RWPE1 (cell line): ENCODE measurements at regions not wholly inside any gene's neighbourhood (a gene's known extent, or its start where the extent isn't known, plus 50 kb on each side); places are given as distances from the start of the nearest gene placed in this dataset.

Experiments used
- CTCF ChIA-PET: fragments of 350-600 bp; sonication (Branson Sonifier 250); formaldehyde crosslinking; extraction: SDS; loops from one replicate; lab custom pipeline; 2021; lab: Yijun Ruan, JAX
- POLR2A ChIA-PET: fragments of 400-600 bp; formaldehyde crosslinking; extraction: SDS; loops from one replicate; lab custom pipeline; 2020; ENCODE audit warnings: antibody characterized with exemption; ENCODE audit not compliant: low non-redundant PET; lab: Yijun Ruan, JAX
- DNase-seq: peaks from one replicate; pipeline ENCODE4 v3.0.0; 2012; ENCODE audit warnings: low spot score
- H3K27ac ChIP-seq: fragments of 450-650 bp; 2 replicates; pipeline ENCODE4 v1.5.1; 2017
- TF ChIP-seq, protein P1 (sequence below): fragments of 450-650 bp; conservative IDR thresholded peaks from 2 replicates; pipeline ENCODE4 v1.5.1; 2017; ENCODE audit warnings: low read depth, mild to moderate bottlenecking

DNA sequence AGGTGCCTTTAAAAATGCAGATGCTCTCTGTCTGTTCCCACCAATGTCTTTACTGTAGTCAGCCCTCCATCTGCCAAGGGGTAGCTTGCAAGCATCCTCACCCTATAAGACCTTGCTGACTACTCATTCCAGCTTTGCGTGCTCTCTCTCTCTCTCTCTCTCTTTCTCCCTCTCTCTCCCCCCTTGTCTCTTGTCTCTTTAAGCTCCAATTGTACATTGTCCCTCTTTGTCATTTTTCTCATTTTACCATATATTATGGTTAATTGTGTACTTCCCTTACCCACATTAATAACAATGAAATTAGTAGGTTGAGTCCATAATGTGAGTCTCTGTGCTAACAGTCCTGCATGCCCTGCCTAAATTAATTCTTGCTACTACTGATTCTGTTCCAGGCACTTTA, 350.2 kb upstream of the CDH4 start:
- H3K27ac ChIP-seq: no peak overlapping the region
- ChIA-PET CTCF (interaction anchor here (0.6 kb wide), 1 partner anchor 33 kb away, joined by 4 read pairs; no protein-coding TSS in a partner anchor), POLR2A (no interaction called here)
- TF ChIP-seq, protein P1, sequence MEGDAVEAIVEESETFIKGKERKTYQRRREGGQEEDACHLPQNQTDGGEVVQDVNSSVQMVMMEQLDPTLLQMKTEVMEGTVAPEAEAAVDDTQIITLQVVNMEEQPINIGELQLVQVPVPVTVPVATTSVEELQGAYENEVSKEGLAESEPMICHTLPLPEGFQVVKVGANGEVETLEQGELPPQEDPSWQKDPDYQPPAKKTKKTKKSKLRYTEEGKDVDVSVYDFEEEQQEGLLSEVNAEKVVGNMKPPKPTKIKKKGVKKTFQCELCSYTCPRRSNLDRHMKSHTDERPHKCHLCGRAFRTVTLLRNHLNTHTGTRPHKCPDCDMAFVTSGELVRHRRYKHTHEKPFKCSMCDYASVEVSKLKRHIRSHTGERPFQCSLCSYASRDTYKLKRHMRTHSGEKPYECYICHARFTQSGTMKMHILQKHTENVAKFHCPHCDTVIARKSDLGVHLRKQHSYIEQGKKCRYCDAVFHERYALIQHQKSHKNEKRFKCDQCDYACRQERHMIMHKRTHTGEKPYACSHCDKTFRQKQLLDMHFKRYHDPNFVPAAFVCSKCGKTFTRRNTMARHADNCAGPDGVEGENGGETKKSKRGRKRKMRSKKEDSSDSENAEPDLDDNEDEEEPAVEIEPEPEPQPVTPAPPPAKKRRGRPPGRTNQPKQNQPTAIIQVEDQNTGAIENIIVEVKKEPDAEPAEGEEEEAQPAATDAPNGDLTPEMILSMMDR: no peak
- no peak for DNase-seq

DNA sequence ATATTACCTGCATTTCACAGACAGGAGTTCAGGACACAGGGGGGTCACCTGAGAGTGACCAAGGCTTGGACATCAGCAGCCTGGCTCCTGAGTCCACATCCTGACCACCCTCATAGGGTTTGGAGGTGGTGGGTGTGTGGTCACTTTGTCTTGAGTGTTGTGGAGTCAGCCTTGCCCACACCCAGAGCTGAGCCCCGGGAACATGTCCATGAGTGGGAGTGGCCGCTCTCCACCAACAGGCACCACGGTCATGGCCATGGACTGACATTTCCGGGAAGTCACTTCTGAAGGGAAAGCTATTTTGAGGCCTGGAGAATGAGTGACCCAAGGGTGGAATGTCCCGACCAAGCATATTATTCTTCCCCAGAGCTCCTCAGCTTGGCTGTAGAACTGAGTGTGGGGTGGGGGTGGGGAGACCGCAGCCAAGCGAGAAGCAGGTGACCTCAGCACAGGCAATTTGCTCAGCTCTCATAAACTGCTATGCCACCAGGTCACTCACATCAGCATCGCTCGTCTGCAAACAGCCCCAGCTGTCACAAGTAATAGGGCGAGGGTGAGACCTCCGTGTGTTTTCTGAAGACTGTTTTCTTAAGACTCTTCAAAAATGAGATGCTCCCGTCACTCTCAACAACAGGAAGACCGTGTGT, 348.6 kb upstream of the CDH4 start:
- TF ChIP-seq, protein P1: no peak
- DNase-seq: no peak
- no peak overlapping the region for H3K27ac ChIP-seq
- ChIA-PET CTCF (no interaction called here), POLR2A (no interaction called here)

GRCh38 chr20:60904730-60905129, 347.3 kb upstream of the CDH4 start:
- TF ChIP-seq, protein P1: no peak
- DNase-seq: no peak
- CTCF ChIA-PET: interaction anchor here (1.1 kb wide), 1 partner anchor 12 kb away, joined by 3 read pairs; no protein-coding TSS in a partner anchor
- POLR2A ChIA-PET: no interaction called here
- H3K27ac ChIP-seq: no peak overlapping the region

GRCh38 chr20:60905919-60906318, 346.1 kb upstream of the CDH4 start:
- TF ChIP-seq, protein P1: no peak
- CTCF ChIA-PET: interaction anchor here (0.7 kb wide), 1 partner anchor 1356 kb away, joined by 3 read pairs; no protein-coding TSS in a partner anchor
- no peak overlapping the region for H3K27ac ChIP-seq
- DNase-seq: no peak
- POLR2A ChIA-PET: no interaction called here

GRCh38 chr20:60906555-60906954, 345.5 kb upstream of the CDH4 start:
- H3K27ac ChIP-seq: no peak overlapping the region
- DNase-seq: no peak
- ChIA-PET POLR2A (no interaction called here), CTCF (no interaction called here)
- TF ChIP-seq, protein P1: no peak

DNA sequence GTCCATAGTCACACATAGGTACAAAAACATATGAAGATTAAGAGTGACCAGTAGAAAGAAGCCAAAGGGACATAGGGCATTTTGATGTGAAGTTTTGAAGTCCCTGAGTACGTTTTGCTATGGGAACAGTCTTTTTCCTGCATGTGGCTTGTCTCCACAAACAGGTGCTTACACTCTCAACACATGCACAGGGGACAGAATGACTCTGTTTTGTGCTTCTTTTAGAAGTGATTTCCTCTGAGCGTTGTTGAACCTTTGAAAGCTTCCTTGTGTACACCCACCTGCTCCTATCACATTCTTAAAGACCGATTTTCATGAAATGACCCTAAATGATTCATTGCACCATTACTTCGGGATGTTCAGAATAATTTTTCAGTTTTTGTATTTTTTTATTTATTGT, 338.8 kb upstream of the CDH4 start:
- no peak for DNase-seq
- ChIA-PET POLR2A (no interaction called here), CTCF (interaction anchor here (0.7 kb wide), 1 partner anchor 89 kb away, joined by 9 read pairs; no protein-coding TSS in a partner anchor)
- no peak overlapping the region for H3K27ac ChIP-seq
- TF ChIP-seq, protein P1: no peak
